T-helper 2 cell (primary cell): ENCODE measurements at regions not wholly inside any gene's neighbourhood (a gene's known extent, or its start where the extent isn't known, plus 50 kb on each side); places are given as distances from the start of the nearest gene placed in this dataset.
A peak's percentile ranks its signal among the peaks of the same experiment; 100 is the strongest.

Source experiments
- DNase-seq, 5 experiments: peaks; one replicate each; pipeline versions ENCODE4 v3.0.0 to v3.0.0-alpha.2; 2012 to 2022

- DNase-seq = no peak
These were observed 178.9 kb downstream of the CCDC71L start for GRCh38 chr7:106482091-106482490.

DNA sequence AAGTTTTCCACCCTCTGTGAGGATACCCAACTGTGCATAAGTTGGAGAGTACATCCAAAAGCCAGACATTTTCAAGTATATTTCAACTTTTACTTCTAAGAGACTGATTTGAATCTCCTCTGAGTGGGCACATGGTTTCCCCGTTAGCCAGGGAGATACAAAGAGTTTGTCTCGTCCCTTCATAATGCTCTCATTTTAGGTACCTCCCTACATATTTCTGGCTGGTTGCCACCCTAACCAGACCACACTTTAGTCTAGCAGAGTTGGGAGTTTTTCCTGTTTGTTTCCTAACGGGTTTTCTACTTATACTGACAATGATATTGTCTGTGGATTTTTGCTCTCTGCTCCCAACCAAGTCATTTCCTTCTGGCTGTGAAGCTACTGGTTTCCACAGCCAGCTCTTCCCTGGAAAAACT lies 180.3 kb downstream of the CCDC71L start:
- DNase-seq = peak in 1 of 5 experiments; percentile 59

DNA sequence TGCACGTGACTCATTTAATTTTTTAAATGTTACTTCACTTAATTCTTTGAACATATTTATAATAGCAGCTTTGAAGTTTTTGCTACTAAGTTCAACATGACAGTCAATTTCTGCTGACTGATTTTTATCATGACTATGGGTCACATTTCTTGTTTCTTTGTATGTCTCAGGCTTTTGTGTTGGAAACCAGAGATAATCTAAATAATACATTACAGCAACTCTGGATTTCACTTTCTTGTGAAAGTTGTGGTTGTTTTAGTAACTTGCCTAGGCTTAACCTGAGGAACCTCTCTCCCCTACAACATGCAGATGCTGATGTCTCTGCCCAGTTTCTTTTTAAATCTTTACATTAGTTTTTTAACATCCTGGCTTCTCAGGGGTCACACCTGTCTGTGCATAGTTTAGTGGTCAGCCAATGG lies 180.8 kb downstream of the CCDC71L start:
- DNase-seq = peak in 1 of 5 experiments; percentile 87

DNA sequence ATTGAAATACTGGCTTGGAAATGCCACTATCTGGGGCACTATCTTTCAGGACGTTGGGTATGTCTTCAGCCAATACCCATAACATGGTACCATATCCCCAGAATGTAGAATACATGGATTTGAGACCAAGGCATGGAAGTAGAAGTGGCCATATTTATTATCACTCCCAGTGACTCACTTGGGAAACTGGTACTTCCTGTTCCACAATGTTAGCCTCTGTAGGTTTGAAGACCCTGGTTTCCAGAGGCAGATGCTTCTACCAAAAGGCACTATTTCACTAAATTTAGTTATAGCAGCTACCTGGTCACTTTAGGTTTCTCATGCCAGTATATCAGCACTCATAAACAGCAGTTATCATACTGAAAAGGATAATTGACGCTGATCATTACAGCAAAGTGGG lies 184.2 kb downstream of the CCDC71L start:
- no peak for DNase-seq

DNA sequence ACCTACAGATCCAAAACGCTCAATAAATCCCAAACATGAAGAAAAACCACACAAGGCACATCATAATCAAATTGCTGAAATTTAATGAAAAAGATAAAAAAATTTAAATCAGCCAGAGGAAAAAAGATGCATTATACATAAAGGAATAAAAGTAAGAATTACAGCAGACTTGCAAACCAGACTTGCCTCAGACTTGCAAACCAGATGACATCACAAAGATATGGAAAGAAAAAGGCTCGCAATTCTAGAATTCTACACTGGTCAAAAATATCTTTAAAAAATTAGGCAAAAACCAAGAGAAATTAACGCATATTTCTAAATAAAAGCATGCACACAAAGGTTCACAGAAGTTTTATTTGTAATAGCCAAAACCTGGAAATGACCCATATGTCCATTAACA lies 188.0 kb upstream of the NAMPT start:
- DNase-seq = no peak

- DNase-seq = no peak
These were observed 187.1 kb upstream of the NAMPT start for GRCh38 chr7:106471686-106472440.

DNA sequence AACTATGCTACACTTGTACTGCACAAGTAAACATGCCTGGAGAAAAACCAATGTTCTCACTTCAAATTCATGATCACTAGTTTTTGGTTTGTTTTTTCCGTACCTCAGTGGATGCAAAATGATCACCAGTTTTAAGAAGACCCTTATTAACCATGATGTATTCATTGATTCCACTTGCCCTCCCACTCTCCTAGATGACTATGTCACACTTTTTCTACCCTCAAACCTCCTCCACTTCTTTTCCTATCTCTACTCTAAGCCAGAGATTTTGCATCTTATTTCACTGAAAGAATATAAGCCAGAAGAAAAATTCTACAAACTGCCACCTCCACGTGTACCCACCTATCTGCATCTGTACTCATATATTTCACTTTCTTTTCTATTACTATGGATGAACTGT lies 186.2 kb upstream of the NAMPT start:
- no peak for DNase-seq

DNA sequence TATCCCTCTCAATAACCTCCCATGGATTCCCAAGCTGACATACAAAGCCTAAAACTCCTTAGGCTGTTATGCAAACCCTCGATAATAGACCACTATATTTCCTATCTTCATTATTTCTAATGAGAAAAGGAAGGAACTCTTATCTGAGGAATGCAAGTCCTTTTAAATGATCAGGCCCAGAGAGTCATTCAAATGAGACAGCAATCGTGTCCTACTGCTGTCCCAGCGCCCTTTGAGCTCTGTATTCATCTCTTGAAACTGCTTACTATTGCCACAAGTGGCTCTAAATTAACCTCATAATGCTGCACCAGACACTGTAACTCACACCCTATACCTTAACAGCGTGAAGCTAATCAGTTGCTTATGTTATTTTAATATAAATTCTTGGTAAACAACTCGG lies 182.1 kb upstream of the NAMPT start:
- DNase-seq = no peak

DNA sequence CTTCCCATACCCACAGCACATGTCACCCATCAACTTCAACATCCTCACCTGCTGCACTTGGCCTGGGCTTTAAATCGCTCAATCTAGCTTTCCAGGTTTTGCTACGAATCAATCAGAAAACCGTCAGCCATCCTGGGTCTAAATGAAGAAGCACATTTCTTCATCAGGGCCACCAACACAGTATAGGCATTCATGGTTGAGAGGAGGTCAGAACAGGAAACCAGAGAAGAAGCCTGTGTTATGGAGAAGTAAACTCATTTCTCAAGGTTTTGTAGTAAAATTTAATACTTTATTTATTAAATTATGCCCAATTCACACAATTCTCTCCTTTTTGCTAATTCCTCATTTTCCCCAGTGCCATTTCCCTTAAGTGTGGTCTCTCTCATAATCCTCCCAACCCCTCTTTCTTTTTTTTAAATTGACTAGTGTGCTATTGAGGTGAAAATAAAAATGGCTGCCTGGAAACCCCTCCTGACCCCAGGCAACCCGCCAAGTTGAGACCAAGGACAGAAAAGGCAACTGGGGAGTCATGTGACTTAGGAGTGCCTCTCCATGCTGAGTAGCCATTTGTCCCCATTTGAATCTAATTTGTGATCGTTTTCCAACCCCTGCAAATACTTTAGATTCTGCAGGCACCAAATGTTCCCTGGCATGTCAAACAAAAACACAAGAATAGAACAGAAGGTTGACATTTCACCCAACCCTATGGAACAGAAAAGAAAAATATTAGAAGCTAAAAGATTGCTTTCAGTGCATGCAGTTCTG lies 181.1 kb upstream of the NAMPT start:
- no peak for DNase-seq

- no peak for DNase-seq
These were observed 179.9 kb upstream of the NAMPT start for GRCh38 chr7:106464651-106465050.

DNA sequence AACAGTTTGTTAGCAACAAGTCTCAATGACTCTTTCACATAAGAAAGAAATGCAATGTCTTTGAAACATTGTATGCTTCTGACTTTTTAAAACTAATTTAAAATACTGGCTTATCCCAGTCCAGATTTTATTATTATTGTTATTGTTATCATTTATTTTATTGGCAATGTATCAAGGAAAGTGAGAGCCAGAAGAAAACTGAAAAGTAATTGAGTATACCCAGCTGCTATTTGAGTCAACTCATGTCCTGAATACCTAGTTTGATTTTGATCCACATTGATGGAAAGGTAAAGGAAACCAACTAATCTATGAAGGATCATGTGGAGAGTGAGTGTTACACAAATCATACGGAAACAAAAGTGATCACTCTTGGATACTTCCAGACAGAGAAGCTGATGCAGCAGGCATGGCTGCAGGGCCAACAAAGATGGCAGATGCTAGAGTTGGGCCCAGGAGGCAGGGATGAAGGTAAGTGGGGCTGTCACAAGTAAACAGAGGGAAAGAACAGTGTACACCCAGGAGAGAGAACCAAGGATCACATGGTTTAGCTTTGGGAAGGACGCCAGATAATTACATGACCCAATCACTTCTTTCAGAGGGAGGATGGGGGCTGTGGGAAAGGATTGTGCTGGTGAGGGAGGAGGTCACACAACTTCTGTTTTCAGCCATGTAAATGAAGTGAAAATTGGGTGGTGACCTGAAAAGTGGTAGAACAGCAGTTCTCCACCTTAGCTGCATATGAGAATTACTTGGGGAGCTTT lies 179.2 kb upstream of the NAMPT start:
- DNase-seq = no peak

DNA sequence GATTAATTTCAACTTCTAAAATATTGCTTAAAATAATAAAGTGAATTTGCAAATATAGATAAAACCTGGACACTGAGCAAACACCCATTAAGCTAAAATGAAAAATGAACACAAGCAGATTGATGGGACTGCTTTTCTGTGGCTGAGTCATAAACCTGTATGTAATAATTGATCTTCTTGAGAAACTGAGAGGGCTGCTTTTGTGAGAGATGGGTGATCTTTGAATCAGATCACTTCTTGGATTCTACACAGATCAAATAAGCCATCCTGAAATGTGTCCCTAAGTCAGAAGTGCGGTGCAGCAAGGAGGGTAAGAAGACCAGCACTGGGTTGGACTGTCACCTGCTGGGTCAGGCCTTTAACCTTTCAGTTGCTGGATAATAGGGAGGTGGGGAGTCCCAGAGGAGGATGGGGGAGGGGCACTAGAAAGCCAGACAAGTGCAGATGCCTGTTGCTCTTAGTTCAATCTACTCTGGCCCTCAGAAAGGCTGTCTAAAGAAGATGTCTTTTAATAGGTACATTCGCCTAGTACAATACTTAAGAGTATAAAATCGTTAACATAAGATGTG lies 178.2 kb upstream of the NAMPT start:
- DNase-seq = peak in 1 of 5 experiments; percentile 15

DNA sequence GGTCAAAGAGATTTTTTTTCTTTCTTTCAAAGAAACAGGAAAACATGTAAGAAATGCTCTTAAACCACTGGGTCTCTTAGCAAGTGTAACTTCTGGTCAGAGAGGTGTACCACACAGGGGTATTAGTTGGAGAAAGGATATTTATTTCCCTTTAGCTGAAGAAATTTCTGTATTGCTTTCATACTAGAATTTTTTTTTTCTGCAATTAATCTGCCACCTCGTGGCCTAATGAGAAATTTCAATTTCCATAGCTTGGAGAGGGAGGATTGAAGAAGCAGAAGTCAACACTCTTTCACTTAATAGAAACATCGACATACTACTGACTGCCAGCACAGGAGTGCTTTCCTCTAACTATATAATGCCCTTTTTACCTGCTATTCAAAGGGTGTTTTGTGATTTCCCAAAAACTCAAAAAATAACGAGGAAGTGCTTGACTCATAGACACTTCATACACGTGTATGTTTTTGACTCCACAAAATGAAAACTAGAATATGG lies 177.6 kb upstream of the NAMPT start:
- DNase-seq = peak in 1 of 5 experiments; percentile 70

- no peak for DNase-seq
These were observed 176.0 kb upstream of the NAMPT start for GRCh38 chr7:106460792-106461254.

DNA sequence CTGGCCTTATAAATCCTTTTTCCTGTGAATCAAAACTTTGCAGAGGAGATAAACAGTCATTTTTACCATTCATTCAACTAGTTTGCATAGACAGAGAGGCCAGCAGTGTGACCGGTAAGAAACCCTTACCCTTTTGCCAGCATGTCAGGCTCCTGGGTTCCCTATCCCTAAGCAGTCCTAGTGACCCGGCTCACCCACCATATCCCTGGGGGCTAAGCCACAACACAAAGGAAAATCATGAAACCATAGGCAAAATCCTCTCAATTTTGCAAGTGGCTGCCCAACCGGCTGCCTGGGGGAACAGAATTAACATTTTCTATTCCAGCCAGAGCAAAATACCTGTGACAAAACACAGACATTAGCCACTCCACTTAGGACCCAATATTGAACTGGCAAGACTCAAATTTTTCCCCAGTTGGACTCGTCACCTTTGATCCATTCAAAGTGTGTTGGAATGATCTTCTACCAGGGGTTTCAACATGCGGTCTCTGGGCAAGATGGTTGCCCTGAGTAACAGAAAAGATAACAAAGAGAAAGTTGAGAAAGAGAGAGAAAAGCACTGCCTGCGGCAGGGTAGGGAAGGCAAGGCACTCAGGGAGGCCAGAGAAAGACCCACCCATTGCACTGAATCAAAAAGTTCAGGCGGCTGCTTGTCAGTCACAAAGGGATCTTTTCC lies 174.8 kb upstream of the NAMPT start:
- DNase-seq = no peak

GRCh38 chr7:106457678-106458077 lies 172.9 kb upstream of the NAMPT start:
- no peak for DNase-seq

DNA sequence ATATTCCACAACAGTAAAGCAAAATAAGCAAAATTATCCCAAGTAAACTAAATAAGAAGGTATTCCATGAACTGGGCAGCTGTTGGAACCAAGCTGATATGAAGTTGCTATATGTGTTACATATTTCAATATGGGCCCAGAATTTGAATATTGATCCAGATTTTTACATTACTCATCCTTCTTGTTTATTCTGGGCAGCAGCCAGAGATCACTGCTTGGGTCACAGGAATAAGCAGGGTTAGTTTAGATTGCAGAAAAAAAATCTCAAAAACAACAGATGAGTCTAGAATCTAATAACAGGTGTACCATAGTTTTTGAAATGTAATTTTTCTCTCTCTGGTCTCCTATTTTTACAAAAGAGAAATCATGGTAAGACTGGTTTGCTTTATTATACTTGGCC lies 171.5 kb upstream of the NAMPT start:
- no peak for DNase-seq

DNA sequence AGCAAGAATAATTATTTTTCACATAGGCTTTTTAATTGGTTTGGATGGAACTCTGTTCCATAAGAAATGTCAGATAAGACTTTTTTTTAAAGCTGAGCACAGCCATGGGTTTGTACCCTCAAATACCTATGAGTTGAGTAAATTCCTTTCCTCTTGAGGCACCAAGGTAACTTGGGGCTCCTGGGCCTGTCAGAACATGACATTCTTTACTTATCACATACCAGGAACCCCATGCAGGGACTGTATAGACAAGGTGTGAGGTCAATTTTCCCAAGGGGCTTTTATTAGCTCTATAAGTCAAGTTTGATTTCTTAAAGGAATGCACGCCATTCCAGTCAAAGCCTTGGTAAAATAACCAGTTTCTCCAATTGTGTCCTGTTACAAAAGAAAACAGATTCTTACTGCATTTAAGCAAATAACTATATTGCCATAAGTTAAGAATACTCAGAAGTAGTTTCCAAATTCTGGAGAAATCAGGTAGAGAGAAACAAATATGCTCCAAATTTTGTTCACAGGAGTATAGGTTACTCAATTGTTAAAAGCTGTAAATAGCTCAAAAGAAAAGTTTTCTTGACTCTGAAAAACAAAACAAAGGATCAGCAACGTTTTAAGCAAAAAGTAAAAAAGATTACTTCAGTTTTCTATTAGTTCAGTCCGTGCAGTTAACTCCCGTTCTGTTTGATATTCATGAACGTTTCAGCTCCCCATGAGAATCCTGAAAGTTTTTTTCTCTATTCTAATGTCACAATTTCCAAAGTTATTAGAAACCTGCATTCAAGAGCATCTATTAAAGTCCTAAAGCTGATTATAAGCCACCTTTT lies 167.5 kb upstream of the NAMPT start:
- no peak for DNase-seq

- DNase-seq = no peak
These were observed 166.4 kb upstream of the NAMPT start for GRCh38 chr7:106451171-106451570.

DNA sequence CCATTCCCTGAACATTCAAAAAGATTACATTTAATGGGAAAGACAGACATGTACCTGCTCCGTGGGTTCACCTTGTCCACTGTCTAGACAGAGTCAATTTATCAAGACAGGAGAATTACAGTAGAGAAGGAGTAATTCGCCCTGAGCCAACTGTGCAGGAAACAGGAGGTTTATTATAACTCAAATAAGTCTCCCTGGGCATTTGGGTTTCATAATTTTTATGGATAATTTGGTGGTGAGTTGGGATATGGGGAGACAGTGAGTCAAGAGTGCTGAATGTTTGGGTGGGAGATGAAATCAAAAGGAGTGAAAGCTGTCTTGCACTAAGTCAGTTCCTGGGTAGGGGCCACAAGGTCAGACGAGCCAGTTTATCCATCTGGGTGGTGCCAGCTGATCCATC lies 165.9 kb upstream of the NAMPT start:
- no peak for DNase-seq
